ENCODE measurements at regions not wholly inside any gene's neighbourhood (a gene's known extent, or its start where the extent isn't known, plus 50 kb on each side); places are given as distances from the start of the nearest gene placed in this dataset.

- DNase-seq = no peak
Observed at GRCh38 chrX:49773993-49774392, 55.1 kb upstream of the PAGE4 start.

GRCh38 chrX:49767236-49767635, 61.9 kb upstream of the PAGE4 start:
- peak; percentile 10 for DNase-seq

GRCh38 chrX:49762175-49762720, 66.5 kb upstream of the PAGE1 start:
- DNase-seq = no peak

- no peak for DNase-seq
Observed at GRCh38 chrX:49761481-49761880, 65.7 kb upstream of the PAGE1 start.

- no peak for DNase-seq
Observed at GRCh38 chrX:49760290-49760890, 64.6 kb upstream of the PAGE1 start.

GRCh38 chrX:49756692-49757091, 60.9 kb upstream of the PAGE1 start:
- no peak for DNase-seq

GRCh38 chrX:49754233-49754857, 58.6 kb upstream of the PAGE1 start:
- peak; percentile 12 for DNase-seq

GRCh38 chrX:49753691-49754090, 57.9 kb upstream of the PAGE1 start:
- DNase-seq = no peak

GRCh38 chrX:49748211-49748956, 52.6 kb upstream of the PAGE1 start:
- DNase-seq = no peak

GRCh38 chrX:49746306-49746705, 50.5 kb upstream of the PAGE1 start:
- no peak for DNase-seq
